ENCODE measurements at regions not wholly inside any gene's neighbourhood (a gene's known extent, or its start where the extent isn't known, plus 50 kb on each side); places are given as distances from the start of the nearest gene placed in this dataset.

DNA sequence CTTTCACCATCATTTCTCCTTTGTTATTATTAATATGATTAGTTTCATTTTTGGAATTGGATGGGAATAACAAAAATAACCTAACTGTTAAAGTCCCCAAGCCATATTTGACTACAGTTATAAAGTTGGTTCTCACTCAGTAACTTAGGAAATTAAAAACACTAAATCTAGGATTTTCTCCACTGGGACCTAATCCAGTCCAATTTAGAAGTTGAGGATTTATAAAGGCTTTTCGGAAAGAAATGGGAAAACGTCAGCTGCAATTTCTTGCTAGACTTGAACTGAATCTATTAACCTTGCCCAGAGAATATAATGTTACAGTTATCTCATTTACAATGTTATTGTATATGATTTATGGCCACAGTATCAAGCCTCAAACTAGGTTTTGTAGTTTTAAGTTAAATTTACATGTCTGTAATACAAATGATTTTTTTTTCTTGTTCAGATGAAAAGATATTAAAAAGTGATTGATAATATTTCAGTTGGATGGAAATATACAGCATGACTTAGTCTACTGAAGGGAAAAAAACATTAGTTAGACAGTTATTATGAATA lies 524.3 kb upstream of the GRAMD2B start:
- DNase-seq (ENCODE audit: low spot score): no peak
- no peak overlapping the region for H3K27ac ChIP-seq (ENCODE audit: low read depth in 1 of 2, low read length in 2 of 2)
- no peaks in the 10 kb centered on the region for H3K4me1 ChIP-seq (ENCODE audit: control insufficient read depth in 4 of 4, insufficient read depth in 4 of 4, low read length in 3 of 4)
- 87% methylated on average over 2 of the region's 2 CpGs for WGBS
- no peaks in the 10 kb centered on the region for H3K27me3 ChIP-seq (ENCODE audit: control insufficient read depth in 4 of 4, insufficient read depth in 4 of 4, low read length in 3 of 4)
- TF ChIP-seq EGR1 (IDR thresholded peaks at IDR 0.05; ENCODE audit: low read depth in 2 of 2) (no peak), JUND (IDR thresholded peaks at IDR 0.05) (no peak), HNF4A (conservative IDR thresholded peaks at IDR 0.05) (no peak)
- TF ChIP-seq, protein P1, sequence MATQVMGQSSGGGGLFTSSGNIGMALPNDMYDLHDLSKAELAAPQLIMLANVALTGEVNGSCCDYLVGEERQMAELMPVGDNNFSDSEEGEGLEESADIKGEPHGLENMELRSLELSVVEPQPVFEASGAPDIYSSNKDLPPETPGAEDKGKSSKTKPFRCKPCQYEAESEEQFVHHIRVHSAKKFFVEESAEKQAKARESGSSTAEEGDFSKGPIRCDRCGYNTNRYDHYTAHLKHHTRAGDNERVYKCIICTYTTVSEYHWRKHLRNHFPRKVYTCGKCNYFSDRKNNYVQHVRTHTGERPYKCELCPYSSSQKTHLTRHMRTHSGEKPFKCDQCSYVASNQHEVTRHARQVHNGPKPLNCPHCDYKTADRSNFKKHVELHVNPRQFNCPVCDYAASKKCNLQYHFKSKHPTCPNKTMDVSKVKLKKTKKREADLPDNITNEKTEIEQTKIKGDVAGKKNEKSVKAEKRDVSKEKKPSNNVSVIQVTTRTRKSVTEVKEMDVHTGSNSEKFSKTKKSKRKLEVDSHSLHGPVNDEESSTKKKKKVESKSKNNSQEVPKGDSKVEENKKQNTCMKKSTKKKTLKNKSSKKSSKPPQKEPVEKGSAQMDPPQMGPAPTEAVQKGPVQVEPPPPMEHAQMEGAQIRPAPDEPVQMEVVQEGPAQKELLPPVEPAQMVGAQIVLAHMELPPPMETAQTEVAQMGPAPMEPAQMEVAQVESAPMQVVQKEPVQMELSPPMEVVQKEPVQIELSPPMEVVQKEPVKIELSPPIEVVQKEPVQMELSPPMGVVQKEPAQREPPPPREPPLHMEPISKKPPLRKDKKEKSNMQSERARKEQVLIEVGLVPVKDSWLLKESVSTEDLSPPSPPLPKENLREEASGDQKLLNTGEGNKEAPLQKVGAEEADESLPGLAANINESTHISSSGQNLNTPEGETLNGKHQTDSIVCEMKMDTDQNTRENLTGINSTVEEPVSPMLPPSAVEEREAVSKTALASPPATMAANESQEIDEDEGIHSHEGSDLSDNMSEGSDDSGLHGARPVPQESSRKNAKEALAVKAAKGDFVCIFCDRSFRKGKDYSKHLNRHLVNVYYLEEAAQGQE (IDR thresholded peaks at IDR 0.05): no peak
- H3K9ac ChIP-seq (ENCODE audit: low read depth in 1 of 2, low read length in 2 of 2): no peak overlapping the region
- no peaks in the 10 kb centered on the region for H3K36me3 ChIP-seq (ENCODE audit: control insufficient read depth in 4 of 4, insufficient read depth in 3 of 4, low read depth in 1 of 4, low read length in 3 of 4)
- H3K9me3 ChIP-seq (ENCODE audit: control insufficient read depth in 4 of 4, low read length in 3 of 4): peaks cover 0 to 2% (median 0%) of the 10 kb centered on the region in 4 donors
- no peak overlapping the region for H3K4me3 ChIP-seq (ENCODE audit: low read depth in 1 of 3, low read length in 3 of 3)

DNA sequence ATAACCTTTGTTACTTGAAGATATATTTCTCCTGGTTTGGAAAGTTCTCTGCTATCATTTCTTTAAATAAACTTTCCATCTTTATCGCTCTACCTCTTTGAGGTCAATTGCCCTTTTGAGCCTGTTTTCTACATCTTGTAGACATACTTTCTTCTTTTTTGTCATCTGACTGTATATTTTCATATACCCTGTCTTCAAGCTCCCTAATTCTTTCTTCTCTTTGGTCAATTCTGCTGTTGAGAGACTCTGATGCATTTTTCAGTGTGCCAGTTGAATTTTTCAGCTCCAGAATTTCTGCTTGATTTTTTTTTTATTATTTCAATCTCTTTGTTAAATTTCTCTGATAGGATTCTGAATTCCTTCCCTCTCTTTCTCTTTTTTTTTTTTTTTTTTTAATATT lies 511.2 kb upstream of the GRAMD2B start:
- 97% methylated on average over 1 of the region's 1 CpG for WGBS
- Histone ChIP-seq H3K9me3 (ENCODE audit: control insufficient read depth in 4 of 4, low read length in 3 of 4) (no peaks in the 10 kb centered on the region), H3K27me3 (ENCODE audit: control insufficient read depth in 4 of 4, insufficient read depth in 4 of 4, low read length in 3 of 4) (no peaks in the 10 kb centered on the region), H3K36me3 (ENCODE audit: control insufficient read depth in 4 of 4, insufficient read depth in 3 of 4, low read depth in 1 of 4, low read length in 3 of 4) (no peaks in the 10 kb centered on the region), H3K27ac (ENCODE audit: low read depth in 1 of 2, low read length in 2 of 2) (no peak overlapping the region), H3K4me1 (ENCODE audit: control insufficient read depth in 4 of 4, insufficient read depth in 4 of 4, low read length in 3 of 4) (no peaks in the 10 kb centered on the region), H3K9ac (ENCODE audit: low read depth in 1 of 2, low read length in 2 of 2) (no peak overlapping the region), H3K4me3 (ENCODE audit: low read depth in 1 of 3, low read length in 3 of 3) (no peak overlapping the region)
- no peak for DNase-seq (ENCODE audit: low spot score)
- TF ChIP-seq, protein P2, sequence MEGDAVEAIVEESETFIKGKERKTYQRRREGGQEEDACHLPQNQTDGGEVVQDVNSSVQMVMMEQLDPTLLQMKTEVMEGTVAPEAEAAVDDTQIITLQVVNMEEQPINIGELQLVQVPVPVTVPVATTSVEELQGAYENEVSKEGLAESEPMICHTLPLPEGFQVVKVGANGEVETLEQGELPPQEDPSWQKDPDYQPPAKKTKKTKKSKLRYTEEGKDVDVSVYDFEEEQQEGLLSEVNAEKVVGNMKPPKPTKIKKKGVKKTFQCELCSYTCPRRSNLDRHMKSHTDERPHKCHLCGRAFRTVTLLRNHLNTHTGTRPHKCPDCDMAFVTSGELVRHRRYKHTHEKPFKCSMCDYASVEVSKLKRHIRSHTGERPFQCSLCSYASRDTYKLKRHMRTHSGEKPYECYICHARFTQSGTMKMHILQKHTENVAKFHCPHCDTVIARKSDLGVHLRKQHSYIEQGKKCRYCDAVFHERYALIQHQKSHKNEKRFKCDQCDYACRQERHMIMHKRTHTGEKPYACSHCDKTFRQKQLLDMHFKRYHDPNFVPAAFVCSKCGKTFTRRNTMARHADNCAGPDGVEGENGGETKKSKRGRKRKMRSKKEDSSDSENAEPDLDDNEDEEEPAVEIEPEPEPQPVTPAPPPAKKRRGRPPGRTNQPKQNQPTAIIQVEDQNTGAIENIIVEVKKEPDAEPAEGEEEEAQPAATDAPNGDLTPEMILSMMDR (IDR thresholded peaks at IDR 0.05; ENCODE audit: low read depth, low read length, missing input control): no peak
- TF ChIP-seq YY1 (IDR thresholded peaks at IDR 0.05) (no peak), HNF4G (IDR thresholded peaks at IDR 0.05) (no peak), RXRA (IDR thresholded peaks at IDR 0.05) (no peak), TAF1 (conservative IDR thresholded peaks at IDR 0.05) (no peak), RAD21 (IDR thresholded peaks at IDR 0.05) (no peak), HNF4A (conservative IDR thresholded peaks at IDR 0.05) (no peak), GABPA (IDR thresholded peaks at IDR 0.05 in 1 of 2, conservative IDR thresholded peaks at IDR 0.05 in 1 of 2) (no peak), EGR1 (IDR thresholded peaks at IDR 0.05; ENCODE audit: low read depth in 2 of 2) (no peak), JUND (IDR thresholded peaks at IDR 0.05) (no peak)
- TF ChIP-seq, protein P3, sequence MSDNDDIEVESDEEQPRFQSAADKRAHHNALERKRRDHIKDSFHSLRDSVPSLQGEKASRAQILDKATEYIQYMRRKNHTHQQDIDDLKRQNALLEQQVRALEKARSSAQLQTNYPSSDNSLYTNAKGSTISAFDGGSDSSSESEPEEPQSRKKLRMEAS (IDR thresholded peaks at IDR 0.05): no peak
- TF ChIP-seq, protein P4, sequence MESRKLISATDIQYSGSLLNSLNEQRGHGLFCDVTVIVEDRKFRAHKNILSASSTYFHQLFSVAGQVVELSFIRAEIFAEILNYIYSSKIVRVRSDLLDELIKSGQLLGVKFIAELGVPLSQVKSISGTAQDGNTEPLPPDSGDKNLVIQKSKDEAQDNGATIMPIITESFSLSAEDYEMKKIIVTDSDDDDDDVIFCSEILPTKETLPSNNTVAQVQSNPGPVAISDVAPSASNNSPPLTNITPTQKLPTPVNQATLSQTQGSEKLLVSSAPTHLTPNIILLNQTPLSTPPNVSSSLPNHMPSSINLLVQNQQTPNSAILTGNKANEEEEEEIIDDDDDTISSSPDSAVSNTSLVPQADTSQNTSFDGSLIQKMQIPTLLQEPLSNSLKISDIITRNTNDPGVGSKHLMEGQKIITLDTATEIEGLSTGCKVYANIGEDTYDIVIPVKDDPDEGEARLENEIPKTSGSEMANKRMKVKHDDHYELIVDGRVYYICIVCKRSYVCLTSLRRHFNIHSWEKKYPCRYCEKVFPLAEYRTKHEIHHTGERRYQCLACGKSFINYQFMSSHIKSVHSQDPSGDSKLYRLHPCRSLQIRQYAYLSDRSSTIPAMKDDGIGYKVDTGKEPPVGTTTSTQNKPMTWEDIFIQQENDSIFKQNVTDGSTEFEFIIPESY (IDR thresholded peaks at IDR 0.05): no peak
- TF ChIP-seq, protein P1 (IDR thresholded peaks at IDR 0.05): no peak

Measured in liver (tissue), 8 donors.